WTC11 (cell line): ENCODE measurements at regions not wholly inside any gene's neighbourhood (a gene's known extent, or its start where the extent isn't known, plus 50 kb on each side); places are given as distances from the start of the nearest gene placed in this dataset.

Source experiments
- ATAC-seq: fragments of 200-7000 bp; cut with Tn5 transposase; 2 replicates; pipeline ENCODE4 v1.10.0; 2021; ENCODE audit warnings: mild to moderate bottlenecking, moderate library complexity
- CTCF ChIA-PET: fragments of 300-600 bp; sonication (Branson Sonifier 250); formaldehyde crosslinking; loops from one replicate; lab custom pipeline; 2021; ENCODE audit warnings: antibody characterized with exemption; lab: Charles Lee
- POLR2A ChIA-PET: fragments of 350-600 bp; sonication (Branson Sonifier 250); formaldehyde crosslinking; loops from one replicate; lab custom pipeline; 2021; ENCODE audit warnings: antibody characterized with exemption; lab: Charles Lee
- DNase-seq: peaks from one replicate; pipeline ENCODE4 v3.0.0; 2021; ENCODE audit warnings: low spot score
- H3K27ac Mint-ChIP-seq: 2 replicates; pipeline ENCODE4 v1.8.0; 2021; ENCODE audit warnings: mixed read lengths
- H3K27me3 Mint-ChIP-seq: 2 replicates; pipeline ENCODE4 v1.8.0; 2021; ENCODE audit warnings: low read depth, mild to moderate bottlenecking, moderate library complexity, mixed read lengths
- H3K36me3 Mint-ChIP-seq: 2 replicates; pipeline ENCODE4 v1.8.0; 2021; ENCODE audit warnings: mixed read lengths
- H3K4me1 Mint-ChIP-seq: 2 replicates; pipeline ENCODE4 v1.8.0; 2022; ENCODE audit warnings: mixed read lengths
- H3K4me3 Mint-ChIP-seq: 2 replicates; pipeline ENCODE4 v1.8.0; 2021; ENCODE audit warnings: mild to moderate bottlenecking, moderate library complexity, mixed read lengths
- H3K9me3 Mint-ChIP-seq: 2 replicates; pipeline ENCODE4 v1.8.0; 2021; ENCODE audit warnings: mixed read lengths
- ATF1 ChIP-seq: sonication (generic); formaldehyde crosslinking; IDR thresholded peaks from 2 replicates; pipeline ENCODE4 v1.8.1; 2023; ENCODE audit warnings: mild to moderate bottlenecking, moderate library complexity, missing genetic modification reagents
- CREM ChIP-seq: sonication (generic); formaldehyde crosslinking; IDR thresholded peaks from 2 replicates; pipeline ENCODE4 v1.8.1; 2022; ENCODE audit warnings: mild to moderate bottlenecking, missing genetic modification reagents, moderate library complexity
- FOXP1 ChIP-seq: sonication (generic); formaldehyde crosslinking; IDR thresholded peaks from 2 replicates; pipeline ENCODE4 v1.8.0; 2022; ENCODE audit warnings: missing genetic modification reagents, mild to moderate bottlenecking, moderate library complexity, borderline replicate concordance
- IRF2 ChIP-seq: sonication (generic); formaldehyde crosslinking; IDR thresholded peaks from 2 replicates; pipeline ENCODE4 v1.8.0; 2022; ENCODE audit warnings: low read depth, missing genetic modification reagents, borderline replicate concordance
- JUN ChIP-seq: sonication (generic); formaldehyde crosslinking; IDR thresholded peaks from 2 replicates; pipeline ENCODE4 v1.8.0; 2023; ENCODE audit warnings: mild to moderate bottlenecking, missing genetic modification reagents
- OVOL2 ChIP-seq: fragments of 250-450 bp; sonication (Bioruptor Pico); IDR thresholded peaks from 2 replicates; pipeline ENCODE4 v1.9.0; 2021; ENCODE audit warnings: mild to moderate bottlenecking, borderline replicate concordance
- SMAD3 ChIP-seq: sonication (generic); formaldehyde crosslinking; IDR thresholded peaks from 2 replicates; pipeline ENCODE4 v1.8.0; 2022; ENCODE audit warnings: missing genetic modification reagents, mild to moderate bottlenecking, borderline replicate concordance
- TCF7 ChIP-seq: sonication (generic); formaldehyde crosslinking; IDR thresholded peaks from 2 replicates; pipeline ENCODE4 v1.8.0; 2022; ENCODE audit warnings: mild to moderate bottlenecking, low read depth, missing genetic modification reagents, moderate library complexity
- TEAD4 ChIP-seq: sonication (generic); formaldehyde crosslinking; IDR thresholded peaks from 2 replicates; pipeline ENCODE4 v1.8.0; 2022; ENCODE audit warnings: mild to moderate bottlenecking, missing genetic modification reagents
- ZNF263 ChIP-seq: sonication (generic); formaldehyde crosslinking; IDR thresholded peaks from 2 replicates; pipeline ENCODE4 v1.8.1; 2022; ENCODE audit warnings: low read depth, mild to moderate bottlenecking, moderate library complexity, missing genetic modification reagents
- TF ChIP-seq, protein P1 (sequence below): sonication (generic); formaldehyde crosslinking; IDR thresholded peaks from 2 replicates; pipeline ENCODE4 v1.8.1; 2023; ENCODE audit warnings: mild to moderate bottlenecking, moderate library complexity, missing genetic modification reagents
- TF ChIP-seq, protein P2 (sequence below): sonication (generic); formaldehyde crosslinking; IDR thresholded peaks from 2 replicates; pipeline ENCODE4 v1.8.0; 2022; ENCODE audit warnings: mild to moderate bottlenecking, missing genetic modification reagents
- TF ChIP-seq, protein P3 (sequence below): sonication (generic); formaldehyde crosslinking; IDR thresholded peaks from 2 replicates; pipeline ENCODE4 v1.8.0; 2022; ENCODE audit warnings: mild to moderate bottlenecking, missing genetic modification reagents
- TF ChIP-seq, protein P4 (sequence below): sonication (generic); formaldehyde crosslinking; IDR thresholded peaks from 2 replicates; pipeline ENCODE4 v1.8.1; 2023; ENCODE audit warnings: mild to moderate bottlenecking, missing genetic modification reagents, borderline replicate concordance
- TF ChIP-seq, protein P5 (sequence below): sonication (generic); formaldehyde crosslinking; IDR thresholded peaks from 2 replicates; pipeline ENCODE4 v1.8.1; 2022; ENCODE audit warnings: mild to moderate bottlenecking, missing genetic modification reagents, moderate library complexity, borderline replicate concordance
- TF ChIP-seq, protein P6 (sequence below): sonication (generic); formaldehyde crosslinking; IDR thresholded peaks from 2 replicates; pipeline ENCODE4 v1.8.1; 2023; ENCODE audit warnings: mild to moderate bottlenecking, missing genetic modification reagents
- TF ChIP-seq, protein P7 (sequence below): sonication (generic); formaldehyde crosslinking; IDR thresholded peaks from 2 replicates; pipeline ENCODE4 v1.8.1; 2022; ENCODE audit warnings: low read depth, mild to moderate bottlenecking, moderate library complexity, missing genetic modification reagents, borderline replicate concordance

DNA sequence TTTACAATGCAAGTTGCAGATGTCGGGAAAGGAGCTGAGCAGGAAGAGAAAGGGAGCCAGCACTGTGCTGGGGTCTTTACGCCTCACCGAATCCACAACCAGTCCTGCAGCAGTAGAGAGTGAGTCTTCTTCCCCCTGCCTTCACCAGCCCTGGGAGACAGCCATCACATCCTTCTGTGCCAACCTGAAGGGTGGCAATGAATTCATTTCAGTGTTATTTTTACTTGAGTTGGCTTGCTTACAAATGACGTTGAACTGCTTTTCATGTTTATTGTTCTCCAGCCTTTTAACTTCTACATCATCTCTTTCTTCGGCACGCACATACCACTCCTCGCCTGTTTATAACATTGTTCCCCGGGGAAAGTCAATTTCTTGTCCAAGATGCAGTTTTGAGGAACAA, 77.1 kb downstream of the TRIM42 start:
- CTCF ChIA-PET: interaction anchor here (1.3 kb wide), 1 partner anchor 17 kb away, joined by 3 read pairs; no protein-coding TSS in a partner anchor

More for the DNA sequence above, 77.1 kb downstream of the TRIM42 start:
- POLR2A ChIA-PET: no interaction called here
- H3K9me3 Mint-ChIP-seq: no peaks in the 10 kb centered on the region
- no peaks in the 10 kb centered on the region for H3K36me3 Mint-ChIP-seq
- TF ChIP-seq ZNF263 (no peak), OVOL2 (no peak), CREM (CRISPR knock-in tag) (no peak), IRF2 (CRISPR knock-in tag) (no peak), TEAD4 (CRISPR knock-in tag) (no peak), ATF1 (CRISPR knock-in tag) (no peak), FOXP1 (no peak), TCF7 (no peak), SMAD3 (no peak), JUN (CRISPR knock-in tag) (no peak)
- TF ChIP-seq, protein P1, sequence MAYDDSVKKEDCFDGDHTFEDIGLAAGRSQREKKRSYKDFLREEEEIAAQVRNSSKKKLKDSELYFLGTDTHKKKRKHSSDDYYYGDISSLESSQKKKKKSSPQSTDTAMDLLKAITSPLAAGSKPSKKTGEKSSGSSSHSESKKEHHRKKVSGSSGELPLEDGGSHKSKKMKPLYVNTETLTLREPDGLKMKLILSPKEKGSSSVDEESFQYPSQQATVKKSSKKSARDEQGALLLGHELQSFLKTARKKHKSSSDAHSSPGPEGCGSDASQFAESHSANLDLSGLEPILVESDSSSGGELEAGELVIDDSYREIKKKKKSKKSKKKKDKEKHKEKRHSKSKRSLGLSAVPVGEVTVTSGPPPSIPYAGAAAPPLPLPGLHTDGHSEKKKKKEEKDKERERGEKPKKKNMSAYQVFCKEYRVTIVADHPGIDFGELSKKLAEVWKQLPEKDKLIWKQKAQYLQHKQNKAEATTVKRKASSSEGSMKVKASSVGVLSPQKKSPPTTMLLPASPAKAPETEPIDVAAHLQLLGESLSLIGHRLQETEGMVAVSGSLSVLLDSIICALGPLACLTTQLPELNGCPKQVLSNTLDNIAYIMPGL (CRISPR knock-in tag): no peak
- TF ChIP-seq, protein P2, sequence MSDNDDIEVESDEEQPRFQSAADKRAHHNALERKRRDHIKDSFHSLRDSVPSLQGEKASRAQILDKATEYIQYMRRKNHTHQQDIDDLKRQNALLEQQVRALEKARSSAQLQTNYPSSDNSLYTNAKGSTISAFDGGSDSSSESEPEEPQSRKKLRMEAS (CRISPR knock-in tag): no peak
- TF ChIP-seq, protein P3, sequence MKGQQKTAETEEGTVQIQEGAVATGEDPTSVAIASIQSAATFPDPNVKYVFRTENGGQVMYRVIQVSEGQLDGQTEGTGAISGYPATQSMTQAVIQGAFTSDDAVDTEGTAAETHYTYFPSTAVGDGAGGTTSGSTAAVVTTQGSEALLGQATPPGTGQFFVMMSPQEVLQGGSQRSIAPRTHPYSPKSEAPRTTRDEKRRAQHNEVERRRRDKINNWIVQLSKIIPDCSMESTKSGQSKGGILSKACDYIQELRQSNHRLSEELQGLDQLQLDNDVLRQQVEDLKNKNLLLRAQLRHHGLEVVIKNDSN (CRISPR knock-in tag): no peak
- TF ChIP-seq, protein P4, sequence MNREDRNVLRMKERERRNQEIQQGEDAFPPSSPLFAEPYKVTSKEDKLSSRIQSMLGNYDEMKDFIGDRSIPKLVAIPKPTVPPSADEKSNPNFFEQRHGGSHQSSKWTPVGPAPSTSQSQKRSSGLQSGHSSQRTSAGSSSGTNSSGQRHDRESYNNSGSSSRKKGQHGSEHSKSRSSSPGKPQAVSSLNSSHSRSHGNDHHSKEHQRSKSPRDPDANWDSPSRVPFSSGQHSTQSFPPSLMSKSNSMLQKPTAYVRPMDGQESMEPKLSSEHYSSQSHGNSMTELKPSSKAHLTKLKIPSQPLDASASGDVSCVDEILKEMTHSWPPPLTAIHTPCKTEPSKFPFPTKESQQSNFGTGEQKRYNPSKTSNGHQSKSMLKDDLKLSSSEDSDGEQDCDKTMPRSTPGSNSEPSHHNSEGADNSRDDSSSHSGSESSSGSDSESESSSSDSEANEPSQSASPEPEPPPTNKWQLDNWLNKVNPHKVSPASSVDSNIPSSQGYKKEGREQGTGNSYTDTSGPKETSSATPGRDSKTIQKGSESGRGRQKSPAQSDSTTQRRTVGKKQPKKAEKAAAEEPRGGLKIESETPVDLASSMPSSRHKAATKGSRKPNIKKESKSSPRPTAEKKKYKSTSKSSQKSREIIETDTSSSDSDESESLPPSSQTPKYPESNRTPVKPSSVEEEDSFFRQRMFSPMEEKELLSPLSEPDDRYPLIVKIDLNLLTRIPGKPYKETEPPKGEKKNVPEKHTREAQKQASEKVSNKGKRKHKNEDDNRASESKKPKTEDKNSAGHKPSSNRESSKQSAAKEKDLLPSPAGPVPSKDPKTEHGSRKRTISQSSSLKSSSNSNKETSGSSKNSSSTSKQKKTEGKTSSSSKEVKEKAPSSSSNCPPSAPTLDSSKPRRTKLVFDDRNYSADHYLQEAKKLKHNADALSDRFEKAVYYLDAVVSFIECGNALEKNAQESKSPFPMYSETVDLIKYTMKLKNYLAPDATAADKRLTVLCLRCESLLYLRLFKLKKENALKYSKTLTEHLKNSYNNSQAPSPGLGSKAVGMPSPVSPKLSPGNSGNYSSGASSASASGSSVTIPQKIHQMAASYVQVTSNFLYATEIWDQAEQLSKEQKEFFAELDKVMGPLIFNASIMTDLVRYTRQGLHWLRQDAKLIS (CRISPR knock-in tag): no peak
- TF ChIP-seq, protein P5, sequence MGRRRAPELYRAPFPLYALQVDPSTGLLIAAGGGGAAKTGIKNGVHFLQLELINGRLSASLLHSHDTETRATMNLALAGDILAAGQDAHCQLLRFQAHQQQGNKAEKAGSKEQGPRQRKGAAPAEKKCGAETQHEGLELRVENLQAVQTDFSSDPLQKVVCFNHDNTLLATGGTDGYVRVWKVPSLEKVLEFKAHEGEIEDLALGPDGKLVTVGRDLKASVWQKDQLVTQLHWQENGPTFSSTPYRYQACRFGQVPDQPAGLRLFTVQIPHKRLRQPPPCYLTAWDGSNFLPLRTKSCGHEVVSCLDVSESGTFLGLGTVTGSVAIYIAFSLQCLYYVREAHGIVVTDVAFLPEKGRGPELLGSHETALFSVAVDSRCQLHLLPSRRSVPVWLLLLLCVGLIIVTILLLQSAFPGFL (CRISPR knock-in tag): no peak
- TF ChIP-seq, protein P6, sequence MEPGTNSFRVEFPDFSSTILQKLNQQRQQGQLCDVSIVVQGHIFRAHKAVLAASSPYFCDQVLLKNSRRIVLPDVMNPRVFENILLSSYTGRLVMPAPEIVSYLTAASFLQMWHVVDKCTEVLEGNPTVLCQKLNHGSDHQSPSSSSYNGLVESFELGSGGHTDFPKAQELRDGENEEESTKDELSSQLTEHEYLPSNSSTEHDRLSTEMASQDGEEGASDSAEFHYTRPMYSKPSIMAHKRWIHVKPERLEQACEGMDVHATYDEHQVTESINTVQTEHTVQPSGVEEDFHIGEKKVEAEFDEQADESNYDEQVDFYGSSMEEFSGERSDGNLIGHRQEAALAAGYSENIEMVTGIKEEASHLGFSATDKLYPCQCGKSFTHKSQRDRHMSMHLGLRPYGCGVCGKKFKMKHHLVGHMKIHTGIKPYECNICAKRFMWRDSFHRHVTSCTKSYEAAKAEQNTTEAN (CRISPR knock-in tag): no peak
- TF ChIP-seq, protein P7, sequence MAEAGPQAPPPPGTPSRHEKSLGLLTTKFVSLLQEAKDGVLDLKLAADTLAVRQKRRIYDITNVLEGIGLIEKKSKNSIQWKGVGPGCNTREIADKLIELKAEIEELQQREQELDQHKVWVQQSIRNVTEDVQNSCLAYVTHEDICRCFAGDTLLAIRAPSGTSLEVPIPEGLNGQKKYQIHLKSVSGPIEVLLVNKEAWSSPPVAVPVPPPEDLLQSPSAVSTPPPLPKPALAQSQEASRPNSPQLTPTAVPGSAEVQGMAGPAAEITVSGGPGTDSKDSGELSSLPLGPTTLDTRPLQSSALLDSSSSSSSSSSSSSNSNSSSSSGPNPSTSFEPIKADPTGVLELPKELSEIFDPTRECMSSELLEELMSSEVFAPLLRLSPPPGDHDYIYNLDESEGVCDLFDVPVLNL (CRISPR knock-in tag): no peak
- ATAC-seq (peak; percentile 43; the same call in 1 of the 2 replicates), DNase-seq (no peak)
- no peaks in the 10 kb centered on the region; the same call in 1 of the 2 replicates for H3K27me3 Mint-ChIP-seq
- H3K4me3 Mint-ChIP-seq: no peak overlapping the region
- peaks cover 14% of the 10 kb centered on the region for H3K4me1 Mint-ChIP-seq
- no peak overlapping the region for H3K27ac Mint-ChIP-seq
